ENCODE measurements at regions not wholly inside any gene's neighbourhood (a gene's known extent, or its start where the extent isn't known, plus 50 kb on each side); places are given as distances from the start of the nearest gene placed in this dataset.

GRCh38 chr7:17689361-17689902, 250.9 kb downstream of the SNX13 start:
- H3K4me3 ChIP-seq: no peak overlapping the region
- no peak overlapping the region for H3K27ac ChIP-seq

GRCh38 chr7:17690030-17690429, 250.3 kb downstream of the SNX13 start:
- Histone ChIP-seq H3K27ac (peak overlapping the region in 7 of 21 experiments; percentile 5 to 72 (median 36)), H3K4me3 (no peak overlapping the region)

- H3K27ac ChIP-seq: peak overlapping the region in 4 of 21 experiments; percentile 47 to 56 (median 51)
- H3K4me3 ChIP-seq: no peak overlapping the region
These were observed 243.9 kb downstream of the SNX13 start for GRCh38 chr7:17696422-17696821.

- H3K4me3 ChIP-seq: no peak overlapping the region
- H3K27ac ChIP-seq: peak overlapping the region in 9 of 21 experiments; percentile 1 to 64 (median 47)
These were observed 243.0 kb downstream of the SNX13 start for GRCh38 chr7:17697128-17697881.

GRCh38 chr7:17699696-17700095, 240.6 kb downstream of the SNX13 start:
- H3K27ac ChIP-seq: no peak overlapping the region
- H3K4me3 ChIP-seq: no peak overlapping the region

- H3K27ac ChIP-seq: no peak overlapping the region
- H3K4me3 ChIP-seq: no peak overlapping the region
These were observed 240.2 kb downstream of the SNX13 start for GRCh38 chr7:17700138-17700537.

- H3K27ac ChIP-seq: no peak overlapping the region
- no peak overlapping the region for H3K4me3 ChIP-seq
These were observed 234.0 kb downstream of the SNX13 start for GRCh38 chr7:17706275-17706674.

GRCh38 chr7:17706734-17707133, 233.6 kb downstream of the SNX13 start:
- Histone ChIP-seq H3K27ac (no peak overlapping the region), H3K4me3 (no peak overlapping the region)

- H3K27ac ChIP-seq: no peak overlapping the region
- no peak overlapping the region for H3K4me3 ChIP-seq
These were observed 231.2 kb downstream of the SNX13 start for GRCh38 chr7:17709127-17709526.

- no peak overlapping the region for H3K4me3 ChIP-seq
- no peak overlapping the region for H3K27ac ChIP-seq
These were observed 230.7 kb downstream of the SNX13 start for GRCh38 chr7:17709599-17709998.

- H3K4me3 ChIP-seq: no peak overlapping the region
- H3K27ac ChIP-seq: no peak overlapping the region
These were observed 230.0 kb downstream of the SNX13 start for GRCh38 chr7:17710312-17710711.

- Histone ChIP-seq H3K27ac (no peak overlapping the region), H3K4me3 (no peak overlapping the region)
These were observed 226.7 kb downstream of the SNX13 start for GRCh38 chr7:17713584-17713983.

GRCh38 chr7:17716816-17717215, 223.5 kb downstream of the SNX13 start:
- H3K27ac ChIP-seq: no peak overlapping the region
- H3K4me3 ChIP-seq: no peak overlapping the region

- Histone ChIP-seq H3K27ac (no peak overlapping the region), H3K4me3 (no peak overlapping the region)
These were observed 220.3 kb downstream of the SNX13 start for GRCh38 chr7:17719998-17720397.

- Histone ChIP-seq H3K27ac (no peak overlapping the region), H3K4me3 (no peak overlapping the region)
These were observed 218.5 kb downstream of the SNX13 start for GRCh38 chr7:17721736-17722285.

GRCh38 chr7:17722798-17723197, 217.5 kb downstream of the SNX13 start:
- H3K27ac ChIP-seq: no peak overlapping the region
- H3K4me3 ChIP-seq: no peak overlapping the region

- Histone ChIP-seq H3K27ac (no peak overlapping the region), H3K4me3 (no peak overlapping the region)
These were observed 214.5 kb downstream of the SNX13 start for GRCh38 chr7:17725821-17726220.

- no peak overlapping the region for H3K4me3 ChIP-seq
These were observed 208.2 kb downstream of the SNX13 start for GRCh38 chr7:17732083-17732482.

More at GRCh38 chr7:17732083-17732482, 208.2 kb downstream of the SNX13 start:
- no peak overlapping the region for H3K27ac ChIP-seq

Data from skin epidermis (tissue), 12 donors.